Osteocyte (in vitro differentiated cells): ENCODE measurements at regions not wholly inside any gene's neighbourhood (a gene's known extent, or its start where the extent isn't known, plus 50 kb on each side); places are given as distances from the start of the nearest gene placed in this dataset.

Experiments
- DNase-seq: peaks from one replicate; pipeline ENCODE4 v3.0.0; 2021; ENCODE audit warnings: mixed read lengths; ENCODE audit not compliant: unreplicated experiment; ENCODE audit errors: extremely low spot score
- H3K27ac Mint-ChIP-seq: one replicate; pipeline ENCODE4 v1.8.0; 2021; ENCODE audit warnings: mild to moderate bottlenecking, mixed read lengths; ENCODE audit not compliant: unreplicated experiment
- H3K27me3 Mint-ChIP-seq: one replicate; pipeline ENCODE4 v1.8.0; 2021; ENCODE audit warnings: mixed read lengths; ENCODE audit not compliant: unreplicated experiment
- H3K36me3 Mint-ChIP-seq: one replicate; pipeline ENCODE4 v1.8.0; 2021; ENCODE audit warnings: mixed read lengths; ENCODE audit not compliant: unreplicated experiment
- H3K4me1 Mint-ChIP-seq: one replicate; pipeline ENCODE4 v1.8.0; 2021; ENCODE audit warnings: mixed read lengths; ENCODE audit not compliant: unreplicated experiment
- H3K4me3 Mint-ChIP-seq: one replicate; pipeline ENCODE4 v1.8.0; 2021; ENCODE audit warnings: mild to moderate bottlenecking, moderate library complexity, mixed read lengths; ENCODE audit not compliant: unreplicated experiment
- H3K9me3 Mint-ChIP-seq: one replicate; pipeline ENCODE4 v1.8.0; 2021; ENCODE audit warnings: mixed read lengths; ENCODE audit not compliant: unreplicated experiment
- TF ChIP-seq, protein P1 (sequence below): fragments of 200-600 bp; sonication (generic); IDR thresholded peaks from 2 replicates; pipeline ENCODE4 v1.5.0; 2021; ENCODE audit warnings: antibody characterized with exemption, mild to moderate bottlenecking, moderate library complexity

DNA sequence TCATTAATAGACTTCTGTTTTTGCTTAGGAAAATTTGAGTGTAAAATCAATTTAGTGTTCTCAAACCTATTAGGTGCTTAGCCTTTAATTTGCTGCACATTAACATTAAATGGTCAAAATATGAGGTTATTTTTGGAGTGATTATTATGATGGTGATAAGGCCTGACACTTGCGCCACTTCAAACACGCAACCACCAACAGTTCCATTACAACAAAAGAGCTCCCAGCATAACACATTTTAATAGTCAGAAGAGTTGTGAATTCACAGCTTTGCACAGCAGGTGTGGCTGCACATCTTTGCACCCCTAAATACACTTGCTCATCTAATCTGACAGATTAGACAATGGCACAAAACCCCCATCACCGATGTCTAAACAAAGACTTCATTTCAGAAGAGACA is 940.7 kb downstream of the NR2F1-AS1 start:
- Mint-ChIP-seq H3K4me3 (no peak overlapping the region), H3K36me3 (no peaks in the 10 kb centered on the region), H3K4me1 (peaks cover 26% of the 10 kb centered on the region), H3K9me3 (no peaks in the 10 kb centered on the region), H3K27ac (no peak overlapping the region), H3K27me3 (no peaks in the 10 kb centered on the region)
- TF ChIP-seq, protein P1, sequence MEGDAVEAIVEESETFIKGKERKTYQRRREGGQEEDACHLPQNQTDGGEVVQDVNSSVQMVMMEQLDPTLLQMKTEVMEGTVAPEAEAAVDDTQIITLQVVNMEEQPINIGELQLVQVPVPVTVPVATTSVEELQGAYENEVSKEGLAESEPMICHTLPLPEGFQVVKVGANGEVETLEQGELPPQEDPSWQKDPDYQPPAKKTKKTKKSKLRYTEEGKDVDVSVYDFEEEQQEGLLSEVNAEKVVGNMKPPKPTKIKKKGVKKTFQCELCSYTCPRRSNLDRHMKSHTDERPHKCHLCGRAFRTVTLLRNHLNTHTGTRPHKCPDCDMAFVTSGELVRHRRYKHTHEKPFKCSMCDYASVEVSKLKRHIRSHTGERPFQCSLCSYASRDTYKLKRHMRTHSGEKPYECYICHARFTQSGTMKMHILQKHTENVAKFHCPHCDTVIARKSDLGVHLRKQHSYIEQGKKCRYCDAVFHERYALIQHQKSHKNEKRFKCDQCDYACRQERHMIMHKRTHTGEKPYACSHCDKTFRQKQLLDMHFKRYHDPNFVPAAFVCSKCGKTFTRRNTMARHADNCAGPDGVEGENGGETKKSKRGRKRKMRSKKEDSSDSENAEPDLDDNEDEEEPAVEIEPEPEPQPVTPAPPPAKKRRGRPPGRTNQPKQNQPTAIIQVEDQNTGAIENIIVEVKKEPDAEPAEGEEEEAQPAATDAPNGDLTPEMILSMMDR, result no peak
- DNase-seq, result no peak

DNA sequence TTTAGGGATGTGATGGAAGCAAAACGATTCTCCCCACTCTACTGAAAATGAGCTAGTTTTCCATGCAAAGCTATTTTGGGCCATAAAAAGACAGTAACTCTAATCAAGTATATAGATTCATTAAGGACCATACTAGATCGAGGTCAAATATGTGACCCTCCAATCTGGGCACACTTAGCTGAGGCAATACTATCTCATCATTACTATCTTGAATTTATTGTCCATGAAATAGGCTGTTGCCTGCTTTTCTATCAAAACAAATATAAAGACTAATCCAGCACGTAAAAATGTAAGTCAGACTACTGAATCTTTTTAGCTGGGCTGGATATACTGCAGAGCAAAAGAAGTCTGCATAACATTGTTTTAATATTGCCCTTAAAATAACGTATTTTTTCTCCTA is 943.1 kb downstream of the NR2F1-AS1 start:
- H3K27me3 Mint-ChIP-seq, result no peaks in the 10 kb centered on the region

DNA sequence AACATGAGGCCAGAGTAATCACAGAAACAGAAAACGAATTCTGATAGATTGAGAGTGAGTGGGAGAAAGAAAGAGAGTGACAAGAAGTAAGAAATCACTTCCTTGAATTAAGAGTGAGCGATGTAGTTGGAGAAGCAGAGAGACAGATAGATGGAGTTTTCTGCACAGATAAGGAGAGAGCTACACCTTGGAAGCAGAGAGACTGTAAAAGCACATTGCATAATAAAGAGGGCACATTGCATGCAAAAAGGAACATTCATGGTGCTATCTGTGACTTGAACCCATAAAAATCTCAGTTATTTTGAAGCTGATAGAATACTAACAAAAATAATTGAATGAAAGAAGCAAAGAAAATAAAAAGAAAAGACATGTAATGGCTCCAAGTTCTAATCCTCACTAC is 943.8 kb downstream of the NR2F1-AS1 start:
- no peak for DNase-seq
- no peak overlapping the region for H3K4me3 Mint-ChIP-seq
- TF ChIP-seq, protein P1, result no peak

More for the DNA sequence above, 943.1 kb downstream of the NR2F1-AS1 start:
- H3K9me3 Mint-ChIP-seq, result no peaks in the 10 kb centered on the region
- H3K36me3 Mint-ChIP-seq, result no peaks in the 10 kb centered on the region
- no peak overlapping the region for H3K27ac Mint-ChIP-seq
- no peak overlapping the region for H3K4me3 Mint-ChIP-seq
- TF ChIP-seq, protein P1, result no peak
- no peak for DNase-seq
- peaks cover 26% of the 10 kb centered on the region for H3K4me1 Mint-ChIP-seq

DNA sequence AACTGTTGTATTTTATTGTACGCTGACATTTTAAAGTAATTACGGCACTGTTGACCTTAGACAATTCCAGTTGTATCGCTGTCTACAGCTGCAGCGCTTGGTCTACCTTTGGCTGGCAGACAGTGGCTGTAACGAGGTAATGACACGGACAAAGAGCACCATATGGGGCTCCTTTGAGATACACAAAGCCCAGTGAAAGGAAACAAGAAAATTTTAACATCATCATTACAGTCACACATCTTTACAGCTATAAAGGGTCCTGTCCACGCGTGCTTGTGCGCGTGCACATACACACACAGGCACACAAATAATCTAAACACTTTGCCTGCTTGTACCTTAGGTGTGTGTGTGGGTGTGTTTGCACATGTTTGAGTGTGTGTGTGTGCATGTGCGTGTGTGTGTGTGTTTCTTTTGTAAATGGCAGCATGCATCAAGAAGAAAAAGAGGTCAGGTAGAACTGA is 946.0 kb downstream of the NR2F1-AS1 start:
- Mint-ChIP-seq H3K27ac (no peak overlapping the region), H3K36me3 (no peaks in the 10 kb centered on the region), H3K4me1 (peaks cover 4% of the 10 kb centered on the region), H3K9me3 (no peaks in the 10 kb centered on the region), H3K4me3 (no peak overlapping the region), H3K27me3 (no peaks in the 10 kb centered on the region)
- DNase-seq, result no peak
- TF ChIP-seq, protein P1, result no peak

More for the DNA sequence above, 943.8 kb downstream of the NR2F1-AS1 start:
- Mint-ChIP-seq H3K4me1 (peaks cover 23% of the 10 kb centered on the region), H3K27me3 (no peaks in the 10 kb centered on the region), H3K27ac (no peak overlapping the region), H3K36me3 (no peaks in the 10 kb centered on the region), H3K9me3 (no peaks in the 10 kb centered on the region)

DNA sequence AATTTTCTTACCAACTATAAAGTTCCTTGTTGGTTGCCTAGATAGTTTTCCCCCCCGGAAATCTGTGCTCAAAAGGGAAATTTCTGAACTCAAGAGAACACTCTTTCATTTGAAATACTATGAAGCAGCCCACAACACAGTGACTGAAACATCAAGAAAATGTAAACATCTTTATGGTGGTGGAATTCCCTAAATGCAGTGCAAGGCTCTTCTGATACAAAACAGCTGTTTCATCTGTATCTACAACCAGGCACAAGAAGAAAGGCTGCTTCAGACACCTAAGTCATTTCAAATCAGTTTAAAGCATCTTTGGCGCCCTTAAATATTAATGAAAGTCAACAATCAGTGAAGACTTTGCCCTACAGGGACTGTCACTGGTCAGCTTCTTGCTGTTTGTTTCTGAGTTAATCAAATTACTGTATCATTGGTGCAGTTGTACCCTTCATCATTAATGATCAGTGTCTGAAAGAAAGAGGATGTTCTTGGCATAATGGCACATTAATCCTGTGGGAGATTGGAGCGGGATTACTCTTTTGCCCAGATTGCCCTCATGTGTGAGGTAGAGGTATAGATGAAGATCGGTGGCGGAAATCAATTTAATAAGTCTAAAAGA is 947.0 kb downstream of the NR2F1-AS1 start:
- H3K4me1 Mint-ChIP-seq, result peaks cover 4% of the 10 kb centered on the region
- DNase-seq, result no peak

More for the DNA sequence above, 947.0 kb downstream of the NR2F1-AS1 start:
- no peak overlapping the region for H3K4me3 Mint-ChIP-seq
- no peaks in the 10 kb centered on the region for H3K27me3 Mint-ChIP-seq
- TF ChIP-seq, protein P1, result no peak
- peaks cover 5% of the 10 kb centered on the region for H3K9me3 Mint-ChIP-seq
- peaks cover 8% of the 10 kb centered on the region for H3K36me3 Mint-ChIP-seq
- H3K27ac Mint-ChIP-seq, result no peak overlapping the region
